ENCODE measurements at regions not wholly inside any gene's neighbourhood (a gene's known extent, or its start where the extent isn't known, plus 50 kb on each side); places are given as distances from the start of the nearest gene placed in this dataset.

DNA sequence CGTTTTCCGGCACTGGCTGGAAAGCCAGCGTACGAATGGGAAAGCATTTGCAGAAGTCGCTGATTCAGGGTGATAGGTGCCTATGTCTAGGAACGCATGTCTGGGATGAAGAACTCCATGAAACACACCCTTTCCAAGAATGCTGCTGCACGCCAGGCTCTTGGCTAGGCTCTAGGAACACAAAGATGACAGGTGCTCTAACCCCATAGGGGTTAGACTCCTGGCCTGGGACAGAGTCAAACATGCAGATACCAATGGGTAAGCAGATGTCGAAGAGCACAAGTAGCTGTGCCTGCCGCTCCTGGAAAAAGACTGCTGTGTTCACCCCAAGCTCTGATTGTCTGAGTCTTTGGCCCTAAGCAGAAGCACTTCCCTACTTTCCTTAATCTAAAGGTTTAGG, 180.9 kb upstream of the UBE3A start (continued):
- TF ChIP-seq, protein P1, sequence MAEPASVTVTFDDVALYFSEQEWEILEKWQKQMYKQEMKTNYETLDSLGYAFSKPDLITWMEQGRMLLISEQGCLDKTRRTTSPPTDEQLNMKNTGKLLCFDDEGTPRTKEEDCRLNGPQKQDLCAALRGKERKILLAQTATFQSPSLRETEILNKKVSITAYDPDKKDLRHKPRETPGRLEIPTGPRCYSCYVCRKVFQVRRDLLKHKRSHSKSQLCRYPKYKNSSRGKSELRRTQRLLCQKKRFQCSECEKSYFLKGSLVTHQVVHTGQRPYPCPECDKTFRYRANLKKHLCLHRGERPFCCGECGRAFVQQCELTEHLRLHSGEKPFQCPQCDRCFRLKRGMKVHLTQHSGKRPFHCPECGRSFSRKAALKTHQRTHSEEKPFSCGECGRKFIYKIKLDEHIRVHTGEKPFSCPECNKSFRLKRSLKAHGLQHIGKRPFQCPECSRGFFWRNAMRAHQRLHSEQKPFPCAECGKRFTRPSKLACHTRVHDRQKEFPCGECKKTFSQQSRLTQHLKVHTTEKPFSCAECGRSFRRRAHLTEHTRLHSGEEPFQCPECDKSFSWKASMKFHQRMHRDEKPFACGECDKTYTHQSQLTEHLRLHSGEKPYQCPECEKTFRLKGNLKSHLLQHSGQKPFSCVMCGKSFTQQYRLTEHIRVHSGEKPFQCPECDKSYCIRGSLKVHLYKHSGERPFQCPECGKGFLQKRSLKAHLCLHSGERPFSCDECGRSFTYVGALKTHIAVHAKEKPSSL (CRISPR knock-in tag; conservative IDR thresholded peaks at IDR 0.05) = no peak
- TF ChIP-seq NFE2L1 (CRISPR knock-in tag; IDR thresholded peaks at IDR 0.05) = no peak
- TF ChIP-seq, protein P2, sequence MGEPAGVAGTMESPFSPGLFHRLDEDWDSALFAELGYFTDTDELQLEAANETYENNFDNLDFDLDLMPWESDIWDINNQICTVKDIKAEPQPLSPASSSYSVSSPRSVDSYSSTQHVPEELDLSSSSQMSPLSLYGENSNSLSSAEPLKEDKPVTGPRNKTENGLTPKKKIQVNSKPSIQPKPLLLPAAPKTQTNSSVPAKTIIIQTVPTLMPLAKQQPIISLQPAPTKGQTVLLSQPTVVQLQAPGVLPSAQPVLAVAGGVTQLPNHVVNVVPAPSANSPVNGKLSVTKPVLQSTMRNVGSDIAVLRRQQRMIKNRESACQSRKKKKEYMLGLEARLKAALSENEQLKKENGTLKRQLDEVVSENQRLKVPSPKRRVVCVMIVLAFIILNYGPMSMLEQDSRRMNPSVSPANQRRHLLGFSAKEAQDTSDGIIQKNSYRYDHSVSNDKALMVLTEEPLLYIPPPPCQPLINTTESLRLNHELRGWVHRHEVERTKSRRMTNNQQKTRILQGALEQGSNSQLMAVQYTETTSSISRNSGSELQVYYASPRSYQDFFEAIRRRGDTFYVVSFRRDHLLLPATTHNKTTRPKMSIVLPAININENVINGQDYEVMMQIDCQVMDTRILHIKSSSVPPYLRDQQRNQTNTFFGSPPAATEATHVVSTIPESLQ (CRISPR knock-in tag; IDR thresholded peaks at IDR 0.05) = no peak

DNA sequence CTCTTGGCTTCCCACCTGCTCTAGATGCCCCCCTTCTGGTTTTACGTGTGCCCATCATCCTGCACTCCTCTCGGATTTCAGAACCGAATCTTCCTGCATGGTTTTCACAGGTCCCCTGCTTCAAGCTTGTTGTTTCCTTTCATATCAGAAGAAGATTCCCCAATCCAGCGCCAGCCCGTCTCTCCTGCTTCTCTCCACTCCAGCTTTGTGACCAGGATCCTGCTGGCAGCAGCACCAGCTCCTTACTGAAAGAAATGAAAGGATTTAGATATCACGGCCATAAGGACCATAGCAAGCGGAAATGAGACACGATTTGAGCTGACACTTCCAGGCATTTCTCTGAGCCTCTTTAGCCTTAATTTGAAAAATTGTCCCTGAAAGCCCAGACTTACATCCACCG, 180.3 kb upstream of the UBE3A start:
- Mint-ChIP-seq H3K27ac (no peak overlapping the region), H3K27me3 (ENCODE audit: low read depth) (peaks cover under 1% of the 10 kb centered on the region), H3K9me3 (no peaks in the 10 kb centered on the region), H3K4me1 (no peaks in the 10 kb centered on the region), H3K36me3 (no peaks in the 10 kb centered on the region), H3K4me3 (no peak overlapping the region)
- no peak for DNase-seq (ENCODE audit: low spot score)
- ChIA-PET POLR2A (interaction anchor here (1.1 kb wide), 1 partner anchor 18 kb away, joined by 3 read pairs; no protein-coding TSS in a partner anchor), CTCF (interaction anchor here (1.2 to 1.3 kb wide), 2 partner anchors 9 to 70 kb away, joined by 4 to 5 read pairs; no protein-coding TSS in a partner anchor)
- no peak for ATAC-seq
- TF ChIP-seq, protein P3, sequence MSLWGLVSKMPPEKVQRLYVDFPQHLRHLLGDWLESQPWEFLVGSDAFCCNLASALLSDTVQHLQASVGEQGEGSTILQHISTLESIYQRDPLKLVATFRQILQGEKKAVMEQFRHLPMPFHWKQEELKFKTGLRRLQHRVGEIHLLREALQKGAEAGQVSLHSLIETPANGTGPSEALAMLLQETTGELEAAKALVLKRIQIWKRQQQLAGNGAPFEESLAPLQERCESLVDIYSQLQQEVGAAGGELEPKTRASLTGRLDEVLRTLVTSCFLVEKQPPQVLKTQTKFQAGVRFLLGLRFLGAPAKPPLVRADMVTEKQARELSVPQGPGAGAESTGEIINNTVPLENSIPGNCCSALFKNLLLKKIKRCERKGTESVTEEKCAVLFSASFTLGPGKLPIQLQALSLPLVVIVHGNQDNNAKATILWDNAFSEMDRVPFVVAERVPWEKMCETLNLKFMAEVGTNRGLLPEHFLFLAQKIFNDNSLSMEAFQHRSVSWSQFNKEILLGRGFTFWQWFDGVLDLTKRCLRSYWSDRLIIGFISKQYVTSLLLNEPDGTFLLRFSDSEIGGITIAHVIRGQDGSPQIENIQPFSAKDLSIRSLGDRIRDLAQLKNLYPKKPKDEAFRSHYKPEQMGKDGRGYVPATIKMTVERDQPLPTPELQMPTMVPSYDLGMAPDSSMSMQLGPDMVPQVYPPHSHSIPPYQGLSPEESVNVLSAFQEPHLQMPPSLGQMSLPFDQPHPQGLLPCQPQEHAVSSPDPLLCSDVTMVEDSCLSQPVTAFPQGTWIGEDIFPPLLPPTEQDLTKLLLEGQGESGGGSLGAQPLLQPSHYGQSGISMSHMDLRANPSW (CRISPR knock-in tag; conservative IDR thresholded peaks at IDR 0.05; ENCODE audit: low read depth) = no peak
- TF ChIP-seq SP1 (CRISPR knock-in tag; conservative IDR thresholded peaks at IDR 0.05) = no peak
- TF ChIP-seq, protein P4, sequence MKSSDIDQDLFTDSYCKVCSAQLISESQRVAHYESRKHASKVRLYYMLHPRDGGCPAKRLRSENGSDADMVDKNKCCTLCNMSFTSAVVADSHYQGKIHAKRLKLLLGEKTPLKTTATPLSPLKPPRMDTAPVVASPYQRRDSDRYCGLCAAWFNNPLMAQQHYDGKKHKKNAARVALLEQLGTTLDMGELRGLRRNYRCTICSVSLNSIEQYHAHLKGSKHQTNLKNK (CRISPR knock-in tag; IDR thresholded peaks at IDR 0.05) = no peak
- TF ChIP-seq, protein P5, sequence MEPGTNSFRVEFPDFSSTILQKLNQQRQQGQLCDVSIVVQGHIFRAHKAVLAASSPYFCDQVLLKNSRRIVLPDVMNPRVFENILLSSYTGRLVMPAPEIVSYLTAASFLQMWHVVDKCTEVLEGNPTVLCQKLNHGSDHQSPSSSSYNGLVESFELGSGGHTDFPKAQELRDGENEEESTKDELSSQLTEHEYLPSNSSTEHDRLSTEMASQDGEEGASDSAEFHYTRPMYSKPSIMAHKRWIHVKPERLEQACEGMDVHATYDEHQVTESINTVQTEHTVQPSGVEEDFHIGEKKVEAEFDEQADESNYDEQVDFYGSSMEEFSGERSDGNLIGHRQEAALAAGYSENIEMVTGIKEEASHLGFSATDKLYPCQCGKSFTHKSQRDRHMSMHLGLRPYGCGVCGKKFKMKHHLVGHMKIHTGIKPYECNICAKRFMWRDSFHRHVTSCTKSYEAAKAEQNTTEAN (CRISPR knock-in tag; IDR thresholded peaks at IDR 0.05) = no peak
- TF ChIP-seq, protein P6, sequence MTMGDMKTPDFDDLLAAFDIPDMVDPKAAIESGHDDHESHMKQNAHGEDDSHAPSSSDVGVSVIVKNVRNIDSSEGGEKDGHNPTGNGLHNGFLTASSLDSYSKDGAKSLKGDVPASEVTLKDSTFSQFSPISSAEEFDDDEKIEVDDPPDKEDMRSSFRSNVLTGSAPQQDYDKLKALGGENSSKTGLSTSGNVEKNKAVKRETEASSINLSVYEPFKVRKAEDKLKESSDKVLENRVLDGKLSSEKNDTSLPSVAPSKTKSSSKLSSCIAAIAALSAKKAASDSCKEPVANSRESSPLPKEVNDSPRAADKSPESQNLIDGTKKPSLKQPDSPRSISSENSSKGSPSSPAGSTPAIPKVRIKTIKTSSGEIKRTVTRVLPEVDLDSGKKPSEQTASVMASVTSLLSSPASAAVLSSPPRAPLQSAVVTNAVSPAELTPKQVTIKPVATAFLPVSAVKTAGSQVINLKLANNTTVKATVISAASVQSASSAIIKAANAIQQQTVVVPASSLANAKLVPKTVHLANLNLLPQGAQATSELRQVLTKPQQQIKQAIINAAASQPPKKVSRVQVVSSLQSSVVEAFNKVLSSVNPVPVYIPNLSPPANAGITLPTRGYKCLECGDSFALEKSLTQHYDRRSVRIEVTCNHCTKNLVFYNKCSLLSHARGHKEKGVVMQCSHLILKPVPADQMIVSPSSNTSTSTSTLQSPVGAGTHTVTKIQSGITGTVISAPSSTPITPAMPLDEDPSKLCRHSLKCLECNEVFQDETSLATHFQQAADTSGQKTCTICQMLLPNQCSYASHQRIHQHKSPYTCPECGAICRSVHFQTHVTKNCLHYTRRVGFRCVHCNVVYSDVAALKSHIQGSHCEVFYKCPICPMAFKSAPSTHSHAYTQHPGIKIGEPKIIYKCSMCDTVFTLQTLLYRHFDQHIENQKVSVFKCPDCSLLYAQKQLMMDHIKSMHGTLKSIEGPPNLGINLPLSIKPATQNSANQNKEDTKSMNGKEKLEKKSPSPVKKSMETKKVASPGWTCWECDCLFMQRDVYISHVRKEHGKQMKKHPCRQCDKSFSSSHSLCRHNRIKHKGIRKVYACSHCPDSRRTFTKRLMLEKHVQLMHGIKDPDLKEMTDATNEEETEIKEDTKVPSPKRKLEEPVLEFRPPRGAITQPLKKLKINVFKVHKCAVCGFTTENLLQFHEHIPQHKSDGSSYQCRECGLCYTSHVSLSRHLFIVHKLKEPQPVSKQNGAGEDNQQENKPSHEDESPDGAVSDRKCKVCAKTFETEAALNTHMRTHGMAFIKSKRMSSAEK (CRISPR knock-in tag; IDR thresholded peaks at IDR 0.05; ENCODE audit: borderline replicate concordance) = no peak
- TF ChIP-seq SMAD4 (CRISPR knock-in tag; IDR thresholded peaks at IDR 0.05) = no peak
- no peak for TF ChIP-seq ELF4 (CRISPR knock-in tag; IDR thresholded peaks at IDR 0.05; ENCODE audit: low read depth)
- TF ChIP-seq ATF1 (CRISPR knock-in tag; IDR thresholded peaks at IDR 0.05) = no peak
- TF ChIP-seq, protein P7, sequence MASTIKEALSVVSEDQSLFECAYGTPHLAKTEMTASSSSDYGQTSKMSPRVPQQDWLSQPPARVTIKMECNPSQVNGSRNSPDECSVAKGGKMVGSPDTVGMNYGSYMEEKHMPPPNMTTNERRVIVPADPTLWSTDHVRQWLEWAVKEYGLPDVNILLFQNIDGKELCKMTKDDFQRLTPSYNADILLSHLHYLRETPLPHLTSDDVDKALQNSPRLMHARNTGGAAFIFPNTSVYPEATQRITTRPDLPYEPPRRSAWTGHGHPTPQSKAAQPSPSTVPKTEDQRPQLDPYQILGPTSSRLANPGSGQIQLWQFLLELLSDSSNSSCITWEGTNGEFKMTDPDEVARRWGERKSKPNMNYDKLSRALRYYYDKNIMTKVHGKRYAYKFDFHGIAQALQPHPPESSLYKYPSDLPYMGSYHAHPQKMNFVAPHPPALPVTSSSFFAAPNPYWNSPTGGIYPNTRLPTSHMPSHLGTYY (CRISPR knock-in tag; IDR thresholded peaks at IDR 0.05) = no peak
- no peak for TF ChIP-seq ESRRA (CRISPR knock-in tag; IDR thresholded peaks at IDR 0.05; ENCODE audit: borderline replicate concordance)
- TF ChIP-seq OVOL2 (CRISPR knock-in tag; IDR thresholded peaks at IDR 0.05; ENCODE audit: borderline replicate concordance) = no peak
- TF ChIP-seq, protein P8, sequence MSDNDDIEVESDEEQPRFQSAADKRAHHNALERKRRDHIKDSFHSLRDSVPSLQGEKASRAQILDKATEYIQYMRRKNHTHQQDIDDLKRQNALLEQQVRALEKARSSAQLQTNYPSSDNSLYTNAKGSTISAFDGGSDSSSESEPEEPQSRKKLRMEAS (CRISPR knock-in tag; IDR thresholded peaks at IDR 0.05) = no peak
- TF ChIP-seq, protein P9, sequence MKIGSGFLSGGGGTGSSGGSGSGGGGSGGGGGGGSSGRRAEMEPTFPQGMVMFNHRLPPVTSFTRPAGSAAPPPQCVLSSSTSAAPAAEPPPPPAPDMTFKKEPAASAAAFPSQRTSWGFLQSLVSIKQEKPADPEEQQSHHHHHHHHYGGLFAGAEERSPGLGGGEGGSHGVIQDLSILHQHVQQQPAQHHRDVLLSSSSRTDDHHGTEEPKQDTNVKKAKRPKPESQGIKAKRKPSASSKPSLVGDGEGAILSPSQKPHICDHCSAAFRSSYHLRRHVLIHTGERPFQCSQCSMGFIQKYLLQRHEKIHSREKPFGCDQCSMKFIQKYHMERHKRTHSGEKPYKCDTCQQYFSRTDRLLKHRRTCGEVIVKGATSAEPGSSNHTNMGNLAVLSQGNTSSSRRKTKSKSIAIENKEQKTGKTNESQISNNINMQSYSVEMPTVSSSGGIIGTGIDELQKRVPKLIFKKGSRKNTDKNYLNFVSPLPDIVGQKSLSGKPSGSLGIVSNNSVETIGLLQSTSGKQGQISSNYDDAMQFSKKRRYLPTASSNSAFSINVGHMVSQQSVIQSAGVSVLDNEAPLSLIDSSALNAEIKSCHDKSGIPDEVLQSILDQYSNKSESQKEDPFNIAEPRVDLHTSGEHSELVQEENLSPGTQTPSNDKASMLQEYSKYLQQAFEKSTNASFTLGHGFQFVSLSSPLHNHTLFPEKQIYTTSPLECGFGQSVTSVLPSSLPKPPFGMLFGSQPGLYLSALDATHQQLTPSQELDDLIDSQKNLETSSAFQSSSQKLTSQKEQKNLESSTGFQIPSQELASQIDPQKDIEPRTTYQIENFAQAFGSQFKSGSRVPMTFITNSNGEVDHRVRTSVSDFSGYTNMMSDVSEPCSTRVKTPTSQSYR (CRISPR knock-in tag; IDR thresholded peaks at IDR 0.05) = no peak
- TF ChIP-seq NR3C1 (CRISPR knock-in tag; conservative IDR thresholded peaks at IDR 0.05; ENCODE audit: low read depth) = no peak
